Femur (tissue), 1 donor: ENCODE measurements at regions not wholly inside any gene's neighbourhood (a gene's known extent, or its start where the extent isn't known, plus 50 kb on each side); places are given as distances from the start of the nearest gene placed in this dataset.

Source experiments
- DNase-seq: peaks from one replicate; pipeline ENCODE4 v3.0.0-alpha.2; 2017

DNA sequence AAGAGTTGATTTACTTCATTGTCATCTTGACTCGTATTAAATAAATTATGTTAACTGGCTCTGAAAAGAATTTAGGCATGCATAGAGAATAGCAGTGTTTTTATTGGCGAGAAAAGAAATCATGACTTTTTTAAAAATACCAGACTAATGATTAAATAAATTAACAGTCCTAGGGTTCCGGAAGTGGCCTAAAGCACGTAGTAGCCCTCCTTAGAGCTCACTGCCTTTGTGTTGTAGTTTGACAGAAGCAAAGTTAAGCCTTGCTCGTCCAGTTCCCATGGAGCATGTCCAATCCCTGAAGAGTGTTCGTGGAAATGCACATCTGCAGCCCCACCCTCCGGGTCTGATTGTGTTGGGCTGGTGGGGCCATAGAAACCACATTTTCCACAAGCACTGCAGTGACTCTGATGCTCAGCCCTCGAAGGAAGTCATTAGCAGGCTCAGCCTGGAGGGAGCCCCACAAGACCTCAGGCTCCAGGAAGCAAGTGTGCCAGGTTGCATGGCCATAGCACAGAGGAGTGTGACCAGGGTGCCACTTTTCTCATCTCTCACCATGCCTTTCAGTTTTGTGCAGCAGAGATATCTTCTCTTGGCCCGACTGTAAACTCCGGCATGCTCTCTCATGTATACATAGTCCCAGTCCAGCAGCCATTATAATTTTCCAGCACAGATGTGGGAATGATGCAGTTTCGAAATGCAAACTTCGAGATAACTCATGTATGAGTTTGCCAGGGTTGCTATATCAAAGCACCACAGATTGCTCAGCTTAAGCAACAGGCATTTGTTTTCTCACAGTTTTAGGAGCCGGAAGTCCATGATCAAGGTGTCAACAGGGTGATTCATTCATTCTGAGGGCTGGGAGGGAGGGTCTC lies 188.6 kb upstream of the SH3BP4 start:
- DNase-seq: peak; percentile 71

DNA sequence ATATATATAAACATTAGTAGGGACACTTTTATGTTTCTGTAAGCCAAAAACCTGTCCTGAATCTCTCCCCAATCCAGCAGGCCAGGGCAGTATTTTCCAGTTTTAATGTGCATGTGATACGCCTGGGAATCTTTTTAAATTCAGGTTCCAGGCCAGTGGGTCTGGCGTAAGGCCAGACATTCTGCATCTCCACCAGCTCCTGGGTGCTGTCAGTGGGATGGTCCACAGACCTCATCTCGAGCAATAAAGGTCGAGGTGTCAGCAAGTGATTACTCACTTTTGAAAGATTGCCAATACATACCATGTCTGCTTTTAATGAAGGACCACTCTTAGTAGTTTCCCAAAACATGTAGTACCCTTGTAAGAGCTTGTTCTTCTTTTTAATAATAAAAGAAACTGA lies 189.9 kb upstream of the SH3BP4 start:
- DNase-seq: no peak

DNA sequence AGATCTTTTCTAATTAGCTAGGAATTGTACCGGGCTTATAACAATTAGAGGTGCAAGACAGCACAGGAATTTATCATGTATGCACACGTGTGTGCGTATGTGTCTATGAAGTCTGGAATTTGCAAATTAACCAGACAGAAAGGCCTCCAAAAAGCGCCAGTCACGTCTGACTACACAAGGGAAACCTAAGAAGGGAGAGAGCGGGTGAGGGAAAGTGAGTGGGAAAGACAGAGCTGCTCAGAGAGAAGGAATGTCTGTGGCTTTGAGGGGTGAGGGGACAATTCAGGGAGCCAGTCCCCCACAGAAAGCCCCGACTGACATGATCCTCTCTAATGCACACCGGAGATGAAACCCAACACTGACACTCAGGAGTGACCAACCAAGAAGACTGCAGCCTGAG lies 197.7 kb upstream of the SH3BP4 start:
- DNase-seq: no peak

DNA sequence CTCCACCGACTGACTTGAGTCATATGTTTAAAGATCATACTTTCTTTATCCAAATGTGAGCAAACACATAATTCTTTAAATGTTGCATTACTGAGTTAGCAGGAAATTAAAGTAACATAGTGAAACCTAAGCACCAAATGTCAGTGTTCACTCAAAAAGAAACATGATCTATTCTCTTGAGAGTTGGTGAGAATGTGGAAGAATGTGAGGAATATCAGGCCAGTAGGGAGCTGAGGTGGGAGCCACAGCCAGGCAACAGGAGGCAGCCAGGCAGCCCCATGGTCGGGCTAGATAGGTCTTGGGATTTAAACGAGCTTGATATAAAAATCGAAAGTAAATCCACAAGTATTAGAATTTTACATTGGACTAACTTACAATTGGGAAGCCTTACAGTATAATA lies 198.1 kb upstream of the SH3BP4 start:
- no peak for DNase-seq

DNA sequence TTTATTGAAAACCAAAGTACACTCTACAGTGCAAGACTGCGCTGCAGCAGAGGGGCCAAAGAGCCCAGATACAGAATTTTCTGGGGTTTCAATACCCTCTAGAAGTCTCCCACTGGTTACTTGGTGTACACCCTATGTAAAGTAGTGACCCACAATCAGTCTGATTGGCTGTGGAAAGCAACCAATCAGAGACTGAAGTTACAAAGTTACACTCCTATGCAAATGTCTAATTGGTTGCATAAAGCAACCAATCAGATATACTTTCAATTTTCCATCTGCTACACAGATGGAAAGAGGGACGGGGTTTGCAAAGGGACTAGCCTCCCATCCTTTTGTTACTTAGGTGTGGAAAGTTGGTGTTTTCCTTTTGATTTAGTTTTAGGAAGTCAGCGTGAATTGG lies 198.9 kb upstream of the SH3BP4 start:
- DNase-seq: no peak

DNA sequence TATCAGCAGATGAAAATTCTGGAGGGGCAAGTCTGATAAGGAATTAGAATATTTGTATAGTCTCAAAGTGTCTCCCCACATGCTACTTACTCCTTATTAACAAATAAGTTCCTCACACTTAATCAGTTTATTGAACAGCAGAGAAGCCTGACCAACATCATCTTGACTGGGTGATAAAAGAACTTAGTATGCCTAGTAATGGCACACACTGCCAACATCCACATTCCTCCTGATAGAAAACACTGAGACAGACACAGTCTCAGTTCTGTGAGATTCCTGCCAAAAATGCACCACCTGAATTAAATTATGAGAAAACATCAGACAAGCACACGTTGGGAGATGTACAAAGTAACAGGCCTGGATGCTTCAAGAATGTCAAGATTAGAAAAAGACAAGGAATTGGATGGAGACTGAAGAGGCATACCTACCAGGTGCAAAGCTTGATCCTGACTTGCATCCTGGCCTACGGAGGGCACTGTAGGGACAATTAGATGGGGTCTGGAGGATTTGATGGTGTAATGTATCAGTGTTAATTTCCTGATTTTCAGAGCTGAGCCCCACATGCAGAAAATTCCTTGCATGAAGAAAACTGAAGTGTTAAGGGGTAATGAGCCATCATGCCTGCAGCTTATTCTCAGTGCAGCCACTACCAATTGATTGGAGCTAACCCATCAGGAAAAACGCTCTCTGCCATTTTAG lies 200.4 kb upstream of the SH3BP4 start:
- no peak for DNase-seq

DNA sequence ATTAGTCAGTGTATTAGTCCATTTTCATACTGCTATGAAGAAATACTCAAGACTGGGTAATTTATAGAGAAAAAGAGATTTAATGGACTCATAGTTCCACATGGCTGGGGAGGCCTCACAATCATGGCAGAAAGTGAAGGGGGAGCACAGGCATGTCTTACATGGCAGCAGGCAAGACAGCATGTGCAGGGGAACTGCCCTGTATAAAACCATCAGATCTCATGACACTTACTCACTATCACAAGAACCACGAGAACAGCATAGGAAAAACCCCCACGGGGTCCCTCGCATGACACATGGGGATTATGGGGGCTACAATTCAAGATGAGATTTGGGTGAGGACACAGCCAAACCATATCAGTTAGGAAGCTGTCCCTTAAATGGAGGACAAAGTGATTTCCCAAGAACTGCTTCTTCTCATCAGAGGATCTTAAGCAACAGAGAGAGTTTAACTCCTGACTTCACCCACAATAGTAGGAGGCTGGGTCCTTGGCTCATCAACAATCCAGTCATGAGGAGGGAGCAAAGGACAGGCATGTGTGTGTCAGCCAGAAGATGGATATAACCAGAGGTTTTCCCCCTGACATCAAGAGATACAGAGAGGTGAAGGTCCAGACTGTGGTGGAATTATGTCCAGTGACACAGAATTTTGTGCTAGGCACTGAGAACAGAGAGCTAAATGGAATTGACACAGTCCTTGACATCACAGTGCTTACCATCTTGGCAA lies 203.8 kb upstream of the SH3BP4 start:
- no peak for DNase-seq

DNA sequence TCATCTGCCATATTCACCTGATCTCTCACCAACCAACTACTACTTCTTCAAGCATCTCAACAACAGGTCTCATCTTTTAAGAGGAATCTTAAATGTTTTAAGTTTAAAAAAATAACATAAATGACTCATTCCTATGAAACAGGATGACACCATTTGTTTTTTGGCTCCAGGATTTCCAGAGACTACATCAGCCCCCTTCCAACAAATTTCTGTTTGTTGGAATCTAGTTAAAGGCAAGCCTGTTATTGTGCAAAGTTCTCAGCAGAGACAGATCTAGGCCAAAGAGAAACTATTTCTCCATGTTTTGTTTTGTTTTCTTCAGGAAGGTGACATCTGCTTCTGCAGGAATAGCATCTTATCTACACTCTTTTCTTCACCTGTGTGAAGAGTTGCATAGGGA lies 204.8 kb upstream of the SH3BP4 start:
- DNase-seq: no peak

DNA sequence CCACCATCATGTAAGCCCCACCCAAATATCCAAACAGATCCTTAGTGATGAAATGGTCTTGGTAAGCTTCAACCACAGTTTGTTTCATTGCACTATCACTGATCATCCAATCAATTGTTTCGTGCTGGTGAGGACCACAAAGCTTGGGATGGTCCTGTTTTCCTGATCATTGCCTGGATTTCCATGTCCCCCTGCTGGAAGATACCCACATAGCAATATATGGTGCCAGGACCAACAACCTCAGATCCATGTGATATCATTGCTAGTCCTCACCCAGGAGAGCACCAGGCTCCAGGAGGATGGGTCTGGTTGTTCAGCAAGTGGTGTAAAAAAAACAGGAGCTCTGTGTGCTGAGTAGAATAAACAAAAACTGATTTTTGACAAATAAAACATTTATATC lies 206.5 kb upstream of the SH3BP4 start:
- no peak for DNase-seq

DNA sequence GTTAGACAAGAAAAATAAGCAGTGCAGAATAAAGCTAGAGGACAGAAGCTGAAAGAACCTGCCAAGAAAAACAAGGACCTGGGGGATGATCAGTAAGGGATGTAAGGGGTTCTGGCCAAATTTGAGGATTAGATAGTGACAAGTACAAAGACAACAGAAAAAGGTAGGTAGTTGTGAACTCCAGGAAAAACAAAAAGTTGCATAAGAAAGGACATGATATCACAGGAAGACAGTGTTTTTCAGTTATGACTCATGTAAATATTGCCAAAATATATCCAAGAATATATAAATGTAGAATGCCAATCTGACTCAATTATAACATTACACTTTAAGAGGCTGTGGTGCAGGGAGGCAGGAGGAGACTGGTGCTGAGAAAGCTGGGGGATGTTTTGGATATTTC lies 209.8 kb upstream of the SH3BP4 start:
- DNase-seq: no peak

DNA sequence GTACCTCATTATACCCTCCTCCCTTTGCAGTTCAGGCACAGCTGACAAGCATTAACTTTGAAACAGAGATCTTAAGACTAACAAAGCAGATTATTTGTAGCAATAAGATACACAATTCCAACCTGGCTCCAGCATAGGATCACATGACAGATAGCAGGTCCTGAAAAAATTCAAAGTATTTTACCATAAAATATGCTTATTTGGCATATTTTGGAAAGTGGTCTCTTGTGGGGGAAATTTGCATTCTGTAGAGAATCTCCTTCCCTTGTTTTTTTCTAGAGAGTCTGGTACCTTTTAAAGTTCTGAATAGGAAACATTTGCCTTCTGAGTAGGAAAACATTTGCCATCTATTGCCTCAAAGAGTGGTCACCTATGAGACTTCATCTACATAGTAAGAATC lies 212.8 kb upstream of the SH3BP4 start:
- DNase-seq: no peak

DNA sequence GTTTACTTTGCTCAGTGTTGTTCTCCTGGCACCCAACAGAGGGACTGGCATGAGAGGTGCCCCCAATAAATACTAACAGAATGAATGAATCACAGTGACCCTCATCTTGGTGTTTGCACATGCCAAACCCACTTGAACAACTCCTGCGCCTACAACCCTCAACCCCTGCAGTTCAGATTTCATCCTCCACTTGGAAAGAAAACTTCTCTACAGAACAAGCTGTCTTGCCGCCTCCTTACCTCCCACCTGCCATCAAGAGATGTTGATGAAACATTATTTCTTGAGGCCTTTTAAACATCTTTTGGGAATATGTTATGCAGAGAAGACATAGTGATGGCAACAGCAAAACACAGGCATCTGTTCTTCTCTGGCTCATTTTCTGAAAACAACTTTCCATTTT lies 216.0 kb upstream of the SH3BP4 start:
- DNase-seq: no peak

DNA sequence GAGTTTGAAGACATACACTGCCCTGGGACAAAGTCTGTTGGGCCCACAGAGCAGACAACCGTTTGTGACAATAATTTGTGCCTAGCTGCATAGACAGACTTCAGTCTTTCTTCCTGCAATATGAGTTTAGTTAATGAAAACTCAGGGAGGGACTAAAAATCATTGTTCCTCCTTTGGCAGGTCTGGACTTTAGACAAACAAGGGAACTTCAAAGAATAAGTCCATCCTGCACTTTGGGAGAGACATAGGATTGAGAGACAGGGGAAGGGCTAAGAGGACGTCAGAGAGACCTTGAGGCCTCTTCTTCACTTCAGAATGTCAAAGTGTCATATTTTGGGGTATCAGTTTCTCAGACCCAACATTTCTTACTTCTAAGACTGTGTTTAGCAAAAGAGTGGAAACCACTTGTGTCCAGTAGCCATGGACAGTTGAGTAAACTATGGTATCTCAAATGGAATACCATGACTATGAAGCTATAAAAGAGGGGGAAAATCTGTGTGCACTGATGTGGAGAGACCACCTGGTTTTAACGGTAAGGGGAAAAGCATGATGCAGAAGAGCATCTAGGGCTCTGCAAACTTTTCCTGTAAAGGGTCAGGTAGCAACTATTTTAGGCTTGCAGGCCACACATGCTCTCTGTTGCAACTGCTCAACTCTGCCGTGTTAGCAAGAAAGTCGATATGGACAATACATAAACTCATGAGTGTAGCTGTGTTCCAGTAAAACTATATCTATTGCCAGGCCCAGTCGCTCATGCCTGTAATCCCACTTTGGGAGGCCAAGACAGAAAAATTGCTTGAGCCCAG lies 217.8 kb upstream of the SH3BP4 start:
- DNase-seq: no peak

DNA sequence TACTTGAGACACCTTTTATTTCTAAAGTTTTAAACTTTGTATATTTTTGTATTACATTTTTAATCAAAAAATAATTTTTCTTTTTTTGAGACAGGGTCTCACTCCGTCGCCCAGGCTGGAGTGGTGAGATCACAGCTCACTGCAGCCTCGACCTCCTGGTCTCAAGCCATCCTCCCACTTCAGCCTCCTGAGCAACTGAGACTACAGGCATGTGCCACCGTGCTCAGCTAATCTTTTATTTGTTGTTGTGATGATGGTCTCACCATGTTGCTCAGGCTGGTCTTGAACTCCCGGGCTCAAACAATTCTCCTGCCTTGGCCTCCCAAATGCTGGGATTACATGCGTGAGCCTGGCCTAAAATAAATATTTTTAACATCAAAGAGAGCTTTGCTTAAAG lies 218.7 kb upstream of the SH3BP4 start:
- DNase-seq: no peak

DNA sequence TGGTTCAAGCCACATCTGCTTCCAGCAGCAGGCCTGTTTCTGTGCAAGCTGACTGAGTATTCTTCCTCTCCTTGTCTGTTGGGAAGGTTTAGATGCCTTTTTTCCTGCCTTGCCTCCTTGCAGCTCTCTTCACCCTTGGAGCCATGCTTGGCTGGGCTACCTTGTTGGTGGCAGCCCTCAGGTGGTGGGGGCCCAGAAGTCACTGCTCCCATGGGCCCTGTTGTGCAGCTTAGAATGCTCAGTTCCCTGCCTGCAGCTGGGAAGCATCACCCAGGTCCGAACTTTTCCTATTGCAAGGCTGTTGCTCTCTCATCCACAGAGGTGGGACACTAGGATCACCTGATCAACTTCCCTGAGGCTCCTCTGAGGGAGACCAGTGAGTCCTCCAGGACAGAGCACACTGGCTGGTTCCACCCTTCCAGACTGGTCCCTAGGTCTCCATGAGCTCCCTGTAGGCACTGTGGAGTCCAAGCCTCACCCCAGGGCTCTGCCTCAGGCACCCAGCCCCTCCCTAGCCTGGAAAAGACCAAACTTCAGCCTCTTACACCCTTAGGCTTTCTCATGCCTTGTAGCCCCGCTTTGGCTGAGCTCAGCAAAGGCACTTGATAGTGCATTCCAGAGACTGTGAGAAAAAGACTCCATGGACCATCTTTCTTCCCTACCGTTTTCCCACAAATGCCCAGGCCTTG lies 219.3 kb upstream of the SH3BP4 start:
- no peak for DNase-seq

DNA sequence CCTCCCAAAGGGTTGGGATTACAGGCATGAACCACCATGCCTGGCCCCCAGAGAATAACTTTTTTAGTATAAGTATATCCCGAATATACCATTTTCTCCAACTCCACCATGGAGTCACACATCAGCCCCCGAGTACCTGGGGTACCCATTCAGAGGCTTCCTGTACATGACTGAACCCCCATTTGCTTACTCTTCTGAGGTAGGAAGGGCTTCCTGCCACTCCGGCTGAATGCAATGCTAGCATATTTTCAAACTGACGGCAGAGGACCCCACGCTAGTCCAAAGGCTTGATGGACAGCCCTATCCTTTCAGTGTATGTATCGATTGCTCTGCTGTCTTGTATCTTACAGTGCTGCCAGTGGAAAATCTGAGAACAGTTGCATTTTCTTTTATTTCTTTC lies 220.6 kb upstream of the SH3BP4 start:
- DNase-seq: no peak

DNA sequence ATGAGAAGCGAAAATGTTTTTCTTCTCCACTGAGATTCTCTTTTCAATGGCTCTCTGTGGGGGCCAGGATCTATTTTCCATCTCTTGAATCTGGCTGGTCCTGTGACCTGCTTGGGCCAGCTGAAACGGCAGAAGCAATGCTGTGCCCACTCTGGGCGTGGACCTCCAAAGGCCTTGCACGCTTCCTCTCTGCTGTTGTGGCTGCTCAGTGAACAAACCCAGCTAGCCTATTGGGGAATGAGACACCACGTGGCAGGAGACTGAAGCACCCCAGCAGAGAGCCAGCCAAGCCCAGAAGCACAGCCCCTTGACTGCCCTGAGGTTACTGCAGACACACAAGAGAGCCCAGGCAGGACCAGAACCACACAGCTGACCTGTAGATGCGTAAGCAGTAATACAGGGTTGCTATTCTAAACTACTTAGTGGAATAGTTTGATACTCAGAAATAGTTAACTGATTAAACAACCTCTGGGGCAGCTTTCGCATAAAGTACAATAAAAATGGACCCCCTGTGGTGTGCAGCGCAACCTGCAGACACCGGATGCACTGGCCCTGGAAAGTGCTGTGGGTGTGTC lies 221.7 kb upstream of the SH3BP4 start:
- no peak for DNase-seq

DNA sequence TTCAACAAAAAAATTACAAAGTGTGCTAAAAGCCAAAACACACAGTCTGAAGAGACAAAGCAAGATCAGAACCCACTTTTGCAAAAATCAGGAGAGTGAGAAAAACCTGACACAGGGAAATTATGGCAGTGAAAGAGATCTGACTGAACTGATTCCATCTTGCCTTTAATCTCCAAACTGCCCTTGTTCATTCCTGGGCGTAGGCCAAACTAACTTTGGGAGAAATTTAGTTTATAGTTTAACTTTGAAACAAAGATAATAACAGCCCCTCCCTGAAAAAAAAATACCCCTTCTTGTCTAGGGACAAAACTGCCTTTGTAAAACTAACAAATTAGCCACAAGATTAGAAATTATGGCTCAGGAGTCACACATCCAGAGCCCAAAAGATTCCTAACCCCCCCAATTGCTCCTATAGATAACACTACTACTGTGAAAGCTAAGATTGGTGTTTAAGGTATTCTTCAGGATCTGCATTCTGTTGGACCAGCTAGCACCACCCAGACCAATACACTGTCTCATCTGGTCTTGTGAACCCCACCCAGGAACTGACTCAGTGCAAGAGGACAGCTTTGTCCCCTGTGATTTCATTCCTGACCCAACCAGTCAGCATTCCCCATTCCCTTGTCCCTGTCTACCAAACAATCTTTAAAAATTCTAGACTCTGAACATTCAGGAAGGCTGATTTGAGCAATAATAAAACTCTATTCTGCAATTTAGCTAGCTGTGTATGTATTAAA lies 226.1 kb upstream of the SH3BP4 start:
- DNase-seq: no peak

DNA sequence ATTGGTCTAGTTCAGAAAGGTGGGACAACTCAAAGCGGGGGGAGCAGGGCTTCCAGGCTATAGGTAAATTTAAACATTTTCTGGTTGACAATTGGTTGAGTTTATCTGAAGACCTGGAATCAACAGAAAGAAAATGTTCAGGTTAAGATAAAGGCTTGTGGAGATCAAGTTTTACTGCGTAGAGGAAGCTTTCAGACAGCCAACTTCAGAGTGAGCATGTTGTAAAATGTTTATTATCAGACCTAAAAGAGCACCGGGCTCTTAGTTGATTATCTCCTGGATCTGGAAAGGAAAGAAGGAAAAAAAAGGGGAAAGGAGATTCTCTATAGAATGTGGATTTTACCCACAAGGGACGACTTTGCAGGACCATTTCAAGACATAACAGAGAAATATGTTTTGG lies 227.0 kb upstream of the SH3BP4 start:
- DNase-seq: no peak

DNA sequence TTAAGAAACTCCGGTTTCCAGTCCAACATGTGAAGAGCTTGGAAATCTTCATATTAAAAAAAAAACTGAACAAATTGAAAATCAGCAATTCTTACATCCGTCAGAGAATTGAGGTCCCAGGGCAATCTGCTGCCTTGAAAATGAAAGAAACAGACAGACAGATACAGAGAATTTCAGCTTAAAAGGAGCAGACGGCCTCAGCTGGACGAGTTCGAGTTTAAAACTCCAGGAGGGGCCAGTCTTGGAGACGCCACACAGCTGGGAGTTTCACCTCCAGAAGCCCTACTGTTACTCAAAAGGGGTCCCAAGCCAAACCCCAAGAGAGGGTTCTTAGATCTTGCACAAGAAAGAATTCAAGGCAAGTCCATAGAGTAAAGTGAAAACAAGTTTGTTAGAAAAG lies 226.5 kb upstream of the ARL4C start:
- no peak for DNase-seq

DNA sequence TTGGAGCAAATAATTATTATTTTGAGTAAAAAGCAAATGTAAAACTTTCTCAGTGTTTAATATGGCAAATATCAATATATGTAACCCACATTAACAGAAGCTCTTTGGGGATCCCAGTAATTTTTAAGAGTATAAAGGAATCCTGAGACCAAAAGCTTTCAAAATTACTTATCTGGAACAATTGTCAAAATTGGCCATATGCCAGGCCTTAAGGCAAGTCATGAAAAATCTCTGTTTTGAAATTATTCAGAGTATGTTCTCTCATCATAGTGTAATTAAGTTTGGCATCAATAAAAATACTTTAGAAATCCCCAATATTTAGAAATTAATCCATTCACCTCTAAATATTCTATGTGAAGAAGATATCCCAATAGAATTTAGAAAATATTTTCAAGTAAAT lies 225.3 kb upstream of the ARL4C start:
- DNase-seq: no peak
